HG03060 (cell line): ENCODE measurements at regions not wholly inside any gene's neighbourhood (a gene's known extent, or its start where the extent isn't known, plus 50 kb on each side); places are given as distances from the start of the nearest gene placed in this dataset.

Experiments used
- ATAC-seq: cut with Tn5 transposase; IDR thresholded peaks from one replicate; pipeline ENCODE4 v1.9.1; 2021; ENCODE audit warnings: low read depth, moderate number of reproducible peaks; ENCODE audit not compliant: unreplicated experiment

GRCh38 chr10:8987712-8988111 lies 933.2 kb downstream of the GATA3 start:
- ATAC-seq = no peak

DNA sequence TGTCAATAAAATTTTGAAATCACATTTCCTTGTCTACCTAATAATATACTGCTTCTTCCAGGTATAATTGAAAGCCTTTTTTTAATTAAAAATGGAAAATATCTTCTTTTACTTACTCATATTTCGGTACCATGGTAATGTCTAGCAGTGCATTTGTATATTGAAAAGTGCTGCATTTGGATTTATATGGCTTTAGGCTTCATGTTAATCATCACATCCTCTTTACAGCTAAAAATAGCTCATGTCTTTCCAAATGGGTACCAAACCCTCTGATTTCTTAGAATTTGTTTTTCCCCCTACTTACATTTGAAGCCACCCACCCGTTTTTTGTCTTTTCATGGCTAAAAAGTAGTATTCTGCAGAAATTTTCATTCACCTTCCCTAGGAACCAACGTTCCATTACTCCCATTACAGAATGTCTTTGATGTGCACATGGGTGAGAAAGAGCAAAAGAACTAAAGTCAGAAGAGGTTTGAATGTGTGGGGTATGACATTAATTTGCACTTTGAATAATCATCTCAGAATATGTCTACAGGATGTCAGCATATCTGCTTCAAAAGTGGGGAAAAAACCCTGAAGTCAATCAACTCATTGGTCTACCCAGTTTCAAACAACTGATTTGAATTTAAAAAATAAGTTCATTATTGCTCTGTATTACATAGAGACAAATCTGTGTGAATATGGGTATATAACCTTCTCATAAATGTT lies 935.9 kb downstream of the GATA3 start:
- no peak for ATAC-seq

DNA sequence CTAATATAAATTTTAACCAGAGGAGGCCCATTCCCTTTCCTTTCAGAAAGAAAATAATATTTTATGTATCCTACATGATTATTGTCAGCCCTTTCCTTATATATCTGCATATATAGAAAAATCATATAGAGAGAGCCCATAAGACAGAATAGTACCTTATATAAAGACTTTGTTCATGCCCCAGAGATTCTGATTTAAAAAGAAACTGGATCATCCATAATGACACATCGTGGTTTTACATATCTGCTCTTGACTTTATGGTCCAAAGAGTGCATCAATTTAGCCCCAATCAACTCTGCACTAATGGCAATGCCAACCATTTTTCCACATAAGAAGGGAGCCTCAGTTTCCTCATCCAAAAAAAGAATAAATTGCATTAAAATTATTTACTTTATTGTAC lies 937.5 kb downstream of the GATA3 start:
- no peak for ATAC-seq

DNA sequence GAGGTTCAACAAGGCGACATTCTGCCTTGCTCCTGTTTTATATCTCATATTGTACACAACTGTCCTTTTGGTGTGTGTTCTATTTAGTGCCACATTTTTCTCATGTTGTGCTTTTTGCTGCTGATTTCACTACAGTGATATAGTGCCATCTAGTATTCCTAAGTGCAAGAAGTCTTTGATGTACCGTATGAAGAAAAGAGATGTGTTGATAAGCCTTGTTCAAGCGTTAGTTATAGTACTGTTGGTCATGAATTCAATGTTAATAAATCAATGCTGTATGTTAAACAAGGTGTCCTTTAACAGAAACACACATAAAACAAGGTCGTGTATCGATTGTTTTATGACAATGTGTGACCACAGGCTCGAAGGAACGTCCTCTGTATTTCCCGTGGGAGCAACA lies 939.4 kb downstream of the GATA3 start:
- ATAC-seq = no peak

DNA sequence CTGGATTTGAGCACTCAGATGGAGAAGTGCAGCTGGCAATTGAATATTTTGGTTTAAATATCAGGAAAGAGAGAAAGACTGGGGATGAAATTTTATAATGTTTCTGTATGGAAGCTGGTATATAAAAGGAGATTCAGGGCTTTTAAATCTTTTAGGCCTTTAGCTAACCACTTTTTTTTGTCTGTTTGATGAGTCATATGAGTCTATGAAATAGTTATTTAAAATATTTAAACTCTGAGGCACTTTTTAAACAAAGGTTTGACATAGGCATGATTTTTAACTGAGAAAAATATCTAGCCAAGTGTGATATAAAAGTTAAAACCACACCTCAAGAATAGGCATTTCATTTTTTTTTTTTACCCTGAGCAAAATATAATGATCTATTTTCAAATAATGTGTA lies 944.3 kb downstream of the GATA3 start:
- no peak for ATAC-seq

DNA sequence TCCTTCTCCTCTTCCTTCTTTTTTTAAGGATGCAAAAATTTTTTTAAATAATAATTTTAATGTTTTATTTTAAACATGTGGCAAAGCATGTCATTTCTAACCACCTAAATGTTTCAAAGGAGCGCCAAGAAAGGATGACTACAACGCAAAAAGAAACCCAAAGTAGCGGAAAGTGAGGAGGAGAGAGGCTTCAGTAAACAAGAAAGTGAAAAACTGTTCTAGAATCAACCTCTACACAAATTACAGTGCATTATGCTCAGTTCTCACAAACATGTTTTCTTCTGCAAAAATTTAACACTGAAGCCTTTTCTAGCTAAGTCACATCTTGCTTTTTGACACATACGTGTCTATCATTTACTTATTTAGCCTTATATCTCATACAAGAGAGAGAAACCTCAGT lies 948.6 kb downstream of the GATA3 start:
- no peak for ATAC-seq

- no peak for ATAC-seq
These were observed 950.2 kb downstream of the GATA3 start for GRCh38 chr10:9004736-9005135.

DNA sequence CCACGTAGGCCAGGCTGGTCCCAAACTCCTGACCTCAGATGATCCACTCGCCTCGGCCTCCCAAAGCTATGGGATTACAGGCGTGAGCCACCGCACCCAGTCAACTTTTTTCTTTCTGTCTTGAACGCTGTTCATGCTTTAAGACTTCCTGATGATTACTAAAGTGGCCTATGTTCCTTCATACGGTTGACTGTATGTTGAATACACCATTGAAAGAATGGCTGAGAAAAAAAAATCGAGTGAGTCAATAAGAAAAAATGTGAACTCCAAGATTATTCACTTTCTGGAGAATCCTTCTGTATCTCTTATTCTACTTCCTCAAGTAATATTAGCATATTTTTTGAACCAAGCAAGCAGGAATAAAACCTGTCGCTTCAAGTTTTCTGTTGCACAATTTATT lies 955.0 kb downstream of the GATA3 start:
- no peak for ATAC-seq

DNA sequence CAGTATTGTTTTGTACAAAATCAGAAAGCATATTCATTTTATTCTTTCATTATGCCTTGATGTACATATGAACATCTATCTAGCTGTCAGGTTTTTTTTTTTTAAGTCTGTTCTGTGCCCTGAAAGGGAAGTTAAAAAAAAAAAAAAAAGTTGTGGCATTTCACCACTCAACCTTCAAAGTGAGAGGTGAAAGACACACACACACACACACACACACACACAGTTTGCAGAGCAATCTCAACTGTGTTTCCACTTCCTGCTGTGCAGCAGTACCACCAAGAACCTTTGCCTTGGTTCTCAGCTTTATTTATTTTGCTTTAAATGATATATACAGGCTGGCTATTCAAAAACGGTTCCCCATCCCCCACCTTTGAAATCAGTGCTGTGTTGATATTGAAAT lies 955.6 kb downstream of the GATA3 start:
- no peak for ATAC-seq

- no peak for ATAC-seq
These were observed 956.6 kb downstream of the GATA3 start for GRCh38 chr10:9010931-9011670.

GRCh38 chr10:9012312-9012711 lies 957.8 kb downstream of the GATA3 start:
- ATAC-seq = no peak

- ATAC-seq = no peak
These were observed 960.5 kb downstream of the GATA3 start for GRCh38 chr10:9015005-9015404.

- no peak for ATAC-seq
These were observed 961.0 kb downstream of the GATA3 start for GRCh38 chr10:9015447-9015846.

- no peak for ATAC-seq
These were observed 962.4 kb downstream of the GATA3 start for GRCh38 chr10:9016930-9017329.

DNA sequence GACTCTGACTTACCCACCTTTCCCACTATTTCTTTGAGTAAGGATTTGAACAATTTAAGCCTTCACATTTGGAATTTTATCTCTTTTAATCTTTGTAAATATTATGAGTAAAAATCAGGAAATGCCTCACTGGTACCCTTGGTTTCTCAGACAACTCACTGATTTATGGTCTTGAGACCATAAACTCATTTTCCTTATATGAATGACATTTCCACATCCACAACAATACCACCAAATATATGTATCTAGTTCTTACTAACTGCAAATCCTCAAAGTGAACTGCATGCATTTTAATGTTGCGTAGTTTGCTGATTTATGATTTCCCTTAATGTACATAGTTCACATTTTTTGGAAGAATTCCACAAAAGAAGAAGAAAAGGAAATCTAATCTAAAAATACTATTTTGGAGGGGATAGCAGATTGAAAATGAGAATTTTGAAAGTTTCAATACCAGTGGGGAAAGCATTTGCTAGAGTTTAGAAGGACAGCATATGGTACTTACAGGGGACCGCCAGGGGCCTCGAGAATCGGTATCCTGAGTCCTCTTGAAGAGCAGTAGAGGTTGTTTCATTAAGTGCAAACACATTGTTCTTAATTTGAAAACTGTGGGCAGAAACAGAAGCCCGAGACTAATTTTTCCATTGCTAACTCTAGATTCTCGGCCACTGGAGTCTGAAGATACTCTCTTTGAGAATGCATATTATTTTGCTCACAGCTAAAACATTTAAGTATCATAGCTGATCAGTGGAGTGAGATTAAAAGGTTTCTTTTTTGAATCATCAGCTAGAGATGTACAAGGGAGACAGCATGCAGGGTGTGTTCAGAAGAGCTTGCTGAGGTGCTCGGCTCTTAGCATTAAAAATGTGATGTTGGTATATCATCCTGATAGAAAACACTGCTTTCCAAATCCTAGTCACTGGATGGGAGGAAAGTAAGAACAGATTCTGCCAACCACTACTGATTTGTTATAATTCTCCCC lies 964.0 kb downstream of the GATA3 start:
- no peak for ATAC-seq

DNA sequence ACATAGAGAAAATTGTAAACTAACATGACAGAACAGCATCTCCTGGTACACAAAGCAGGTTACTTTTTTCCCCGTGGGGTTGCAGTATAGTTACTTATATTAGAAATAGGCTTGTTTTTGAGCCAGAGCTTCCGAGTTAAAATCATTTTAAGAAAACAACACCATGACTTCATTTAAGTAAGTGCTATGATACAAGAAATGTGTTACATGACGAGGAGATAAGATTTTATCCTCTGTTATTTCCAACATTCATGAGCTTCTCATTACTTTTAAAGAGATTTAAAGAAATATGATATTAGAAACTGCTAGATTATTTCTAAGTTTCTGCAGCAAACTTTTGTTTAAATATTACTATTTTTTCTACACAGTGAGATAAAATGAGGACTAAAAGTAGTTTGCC lies 968.7 kb downstream of the GATA3 start:
- no peak for ATAC-seq

DNA sequence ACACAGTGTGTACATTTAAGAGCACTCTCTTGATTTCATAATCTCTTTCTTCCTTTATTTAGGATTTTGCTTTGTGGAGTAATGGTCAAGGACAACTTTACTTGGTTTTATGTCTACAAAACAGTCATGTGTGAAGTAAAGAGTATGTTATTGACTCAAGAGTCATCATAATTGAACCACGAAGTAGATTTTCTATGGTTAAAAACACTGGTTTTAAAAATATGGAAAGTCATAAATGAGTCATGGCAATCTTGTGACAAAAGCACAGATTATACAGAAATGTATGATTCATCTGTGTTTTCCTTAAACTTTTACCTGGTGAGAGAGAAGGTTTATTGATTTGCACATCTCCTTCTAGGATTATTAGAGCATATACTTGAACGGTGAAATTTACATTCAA lies 969.7 kb downstream of the GATA3 start:
- ATAC-seq = no peak

DNA sequence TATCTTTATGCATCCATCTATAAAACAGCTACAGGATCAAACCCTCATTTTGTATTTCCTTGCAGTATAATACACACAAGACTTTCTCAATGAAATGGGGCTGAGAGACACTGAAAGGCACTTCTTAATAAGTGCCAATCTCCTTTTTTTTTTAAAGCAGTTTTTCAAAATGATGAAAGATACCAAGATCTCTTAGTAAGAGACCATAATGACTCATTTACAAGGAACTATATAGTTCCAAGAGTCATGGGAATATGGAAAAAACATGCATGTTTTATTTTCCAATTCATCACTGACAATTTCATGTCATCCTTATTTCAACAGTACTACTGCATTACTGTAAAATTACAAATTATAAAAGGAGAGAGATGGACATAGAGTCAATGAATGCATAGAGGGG lies 973.7 kb downstream of the GATA3 start:
- no peak for ATAC-seq

- no peak for ATAC-seq
These were observed 980.9 kb downstream of the GATA3 start for GRCh38 chr10:9035355-9035754.

DNA sequence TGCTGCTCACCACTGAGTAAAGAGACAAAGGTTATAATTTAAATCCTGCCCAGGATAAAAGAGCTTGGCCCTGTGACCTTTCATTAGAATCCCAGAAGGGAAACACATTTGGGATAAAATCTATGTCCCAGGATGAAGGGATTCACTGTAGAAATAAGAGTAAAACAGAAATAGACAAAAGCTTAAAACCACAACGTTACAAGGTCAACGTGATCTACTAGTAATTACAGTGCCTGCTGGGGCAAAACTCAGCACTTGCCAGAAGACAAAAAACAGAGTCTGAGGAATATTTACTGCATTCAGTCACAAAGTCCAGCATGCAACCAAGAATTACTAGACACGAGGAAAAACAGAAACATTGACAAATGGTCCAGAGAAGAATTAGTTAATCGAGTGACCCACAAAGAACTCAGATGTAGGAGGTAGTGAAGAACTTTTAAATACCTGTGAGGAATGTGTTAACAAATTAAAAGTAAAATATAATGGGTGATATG lies 982.3 kb downstream of the GATA3 start:
- no peak for ATAC-seq

DNA sequence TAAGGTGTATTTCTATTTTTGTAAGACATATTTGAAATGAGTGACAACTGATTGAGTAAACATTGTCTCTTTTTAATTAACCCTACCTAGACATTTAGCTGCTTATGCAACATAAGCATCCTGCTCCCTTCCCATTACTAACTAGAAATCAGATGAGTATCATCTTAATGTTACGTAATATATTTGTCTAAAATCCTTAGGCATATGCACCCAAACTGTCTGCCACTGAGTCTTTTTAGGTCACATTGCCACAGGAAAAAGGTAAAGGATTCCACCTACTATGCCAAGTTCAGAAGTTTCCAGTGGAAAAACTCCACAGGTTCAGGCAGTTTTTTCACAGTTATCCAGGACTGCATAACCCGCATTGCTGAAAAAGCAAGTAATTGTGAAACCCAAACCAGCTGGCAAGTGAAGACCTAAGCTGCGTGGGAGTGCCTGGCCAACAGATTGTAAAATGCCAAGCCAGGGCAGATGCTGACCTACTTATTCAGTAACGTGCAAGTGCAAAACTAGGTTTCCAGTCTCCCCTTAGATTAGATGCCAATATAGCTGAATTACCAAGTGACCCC lies 983.7 kb downstream of the GATA3 start:
- no peak for ATAC-seq
